SK-MEL-5 (cell line): ENCODE measurements at regions not wholly inside any gene's neighbourhood (a gene's known extent, or its start where the extent isn't known, plus 50 kb on each side); places are given as distances from the start of the nearest gene placed in this dataset.

ENCODE experiments used
- DNase-seq: peaks from one replicate; pipeline ENCODE4 v3.0.0-alpha.2; 2016; ENCODE audit warnings: low read depth, low spot score
- in situ Hi-C: cut with HindIII; loops from 2 replicates; pipeline ENCODE4 v1.10.0; 2016; ENCODE audit warnings: low sequenced_read_pairs, high pct_unique_total_duplicates, low pct_unique_long_range_greater_than_20kb

- in situ Hi-C loops, result no loop called here
- DNase-seq, result no peak
Measured at GRCh38 chr4:8796096-8796495, 75.5 kb downstream of the HMX1 start.

- in situ Hi-C loops, result no loop called here
- DNase-seq, result no peak
Measured at GRCh38 chr4:8795140-8795539, 76.5 kb downstream of the HMX1 start.

- in situ Hi-C loops, result no loop called here
- DNase-seq, result no peak
Measured at GRCh38 chr4:8794491-8794890, 77.1 kb downstream of the HMX1 start.

- in situ Hi-C loops, result no loop called here
- DNase-seq, result no peak
Measured at GRCh38 chr4:8793571-8794160, 78.0 kb downstream of the HMX1 start.

- in situ Hi-C loops, result no loop called here
- no peak for DNase-seq
Measured at GRCh38 chr4:8792491-8792890, 79.1 kb downstream of the HMX1 start.

- in situ Hi-C loops, result no loop called here
- no peak for DNase-seq
Measured at GRCh38 chr4:8791609-8792008, 80.0 kb downstream of the HMX1 start.

- no peak for DNase-seq
- in situ Hi-C loops, result no loop called here
Measured at GRCh38 chr4:8790749-8791148, 80.9 kb downstream of the HMX1 start.

GRCh38 chr4:8788174-8788573, 83.5 kb downstream of the HMX1 start:
- DNase-seq, result no peak
- in situ Hi-C loops, result no loop called here

- in situ Hi-C loops, result no loop called here
- DNase-seq, result no peak
Measured at GRCh38 chr4:8786166-8786565, 85.5 kb downstream of the HMX1 start.

GRCh38 chr4:8785656-8786142, 85.9 kb downstream of the HMX1 start:
- no peak for DNase-seq
- in situ Hi-C loops, result no loop called here

- in situ Hi-C loops, result no loop called here
- no peak for DNase-seq
Measured at GRCh38 chr4:8783736-8784135, 87.9 kb downstream of the HMX1 start.

- no peak for DNase-seq
- in situ Hi-C loops, result no loop called here
Measured at GRCh38 chr4:8782135-8782534, 89.5 kb downstream of the HMX1 start.

GRCh38 chr4:8781641-8782040, 90.0 kb downstream of the HMX1 start:
- no peak for DNase-seq
- in situ Hi-C loops, result no loop called here

- in situ Hi-C loops, result no loop called here
- no peak for DNase-seq
Measured at GRCh38 chr4:8780596-8781368, 90.9 kb downstream of the HMX1 start.

- no peak for DNase-seq
- in situ Hi-C loops, result no loop called here
Measured at GRCh38 chr4:8780086-8780485, 91.6 kb downstream of the HMX1 start.

GRCh38 chr4:8779490-8779932, 92.1 kb downstream of the HMX1 start:
- DNase-seq, result no peak

GRCh38 chr4:8778760-8779159, 92.9 kb downstream of the HMX1 start:
- no peak for DNase-seq
- in situ Hi-C loops, result no loop called here

More at GRCh38 chr4:8779490-8779932, 92.1 kb downstream of the HMX1 start:
- in situ Hi-C loops, result no loop called here

- DNase-seq, result no peak
- in situ Hi-C loops, result no loop called here
Measured at GRCh38 chr4:8778291-8778690, 93.3 kb downstream of the HMX1 start.
